Muscle of leg (tissue), 3 donors: ENCODE measurements at regions not wholly inside any gene's neighbourhood (a gene's known extent, or its start where the extent isn't known, plus 50 kb on each side); places are given as distances from the start of the nearest gene placed in this dataset.
"Not testable (repeated sequence)": the region's sequence is repeated elsewhere in the genome, so short reads cannot be mapped to it uniquely, and the experiment has no call there.

Experiments used
- DNase-seq: peaks from one replicate; pipeline ENCODE4 v3.0.0; 2013
- H3K27ac ChIP-seq: one replicate; pipeline ENCODE4 v1.5.1; 2013; ENCODE audit warnings: mild to moderate bottlenecking, low read length, control low read depth
- H3K27me3 ChIP-seq: one replicate; pipeline ENCODE4 v1.6.1; 2013; ENCODE audit warnings: low read length; ENCODE audit not compliant: control insufficient read depth, insufficient read depth
- H3K36me3 ChIP-seq: one replicate; pipeline ENCODE4 v1.6.1; 2013; ENCODE audit warnings: low read length; ENCODE audit not compliant: control insufficient read depth, insufficient read depth
- H3K4me1 ChIP-seq: one replicate; pipeline ENCODE4 v1.6.1; 2013; ENCODE audit warnings: low read length; ENCODE audit not compliant: control insufficient read depth, insufficient read depth
- H3K4me3 ChIP-seq: one replicate; pipeline ENCODE4 v1.5.1; 2013; ENCODE audit warnings: low read length, control low read depth
- H3K9me3 ChIP-seq: replicated peaks from 2 replicates; pipeline ENCODE4 v1.6.1; 2013; ENCODE audit warnings: low read depth, low read length; ENCODE audit not compliant: control insufficient read depth
- WGBS: methylation state at CpG from one replicate; pipeline ENCODE4 v1.1.5; 2013; ENCODE audit warnings: missing lambda C conversion rate; ENCODE audit not compliant: insufficient coverage; 5-methylcytosine and 5-hydroxymethylcytosine counted together

DNA sequence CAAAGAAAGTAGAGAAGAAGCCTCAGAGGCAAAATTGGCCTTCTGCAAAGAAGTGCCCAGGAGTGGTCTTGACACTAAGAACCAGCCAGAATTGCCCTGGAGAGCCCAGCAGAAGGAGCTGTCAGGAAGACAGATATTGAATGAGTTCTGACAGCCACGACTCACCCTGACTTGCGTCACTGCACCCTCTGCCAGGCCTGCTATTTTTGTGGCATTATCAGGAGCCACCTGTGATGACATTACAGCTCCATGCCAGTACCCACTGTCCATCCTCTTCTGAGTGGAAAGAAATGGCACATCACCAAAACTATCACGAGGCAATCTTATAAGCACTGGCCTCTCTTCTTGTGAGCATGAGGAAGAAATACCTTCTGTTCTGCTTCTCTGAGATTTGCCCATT lies 67.7 kb downstream of the SMIM20 start:
- no peak overlapping the region for H3K27ac ChIP-seq
- no peaks in the 10 kb centered on the region for H3K27me3 ChIP-seq
- peaks cover 4% of the 10 kb centered on the region for H3K4me1 ChIP-seq
- H3K36me3 ChIP-seq = no peaks in the 10 kb centered on the region
- DNase-seq = no peak
- no peaks in the 10 kb centered on the region for H3K9me3 ChIP-seq
- no peak overlapping the region for H3K4me3 ChIP-seq
- WGBS = 84% methylated on average over 3 of the region's 3 CpGs

DNA sequence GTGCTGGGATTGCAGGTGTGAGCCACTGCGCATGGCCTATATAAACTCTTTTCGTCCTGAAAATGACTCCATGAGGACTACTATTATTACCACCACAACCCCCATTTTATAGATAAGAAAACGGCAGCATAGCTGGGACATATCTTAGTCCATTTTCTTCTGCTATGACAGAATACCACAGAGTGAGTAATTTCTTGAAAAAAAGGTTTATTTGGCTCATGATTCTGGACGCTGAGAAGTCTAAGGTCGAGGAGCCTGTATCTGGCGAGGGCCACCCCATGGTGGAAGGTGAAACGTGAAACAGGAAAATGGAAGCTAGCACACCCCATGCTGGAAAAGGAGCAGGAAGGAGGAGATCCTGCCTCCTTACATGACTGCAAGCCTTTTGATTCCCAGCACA lies 68.9 kb downstream of the SMIM20 start:
- Histone ChIP-seq H3K36me3 (no peaks in the 10 kb centered on the region), H3K4me1 (peaks cover 8% of the 10 kb centered on the region), H3K9me3 (no peaks in the 10 kb centered on the region), H3K27ac (no peak overlapping the region), H3K27me3 (no peaks in the 10 kb centered on the region), H3K4me3 (no peak overlapping the region)
- 74% methylated on average over 3 of the region's 7 CpGs for WGBS
- no peak for DNase-seq

DNA sequence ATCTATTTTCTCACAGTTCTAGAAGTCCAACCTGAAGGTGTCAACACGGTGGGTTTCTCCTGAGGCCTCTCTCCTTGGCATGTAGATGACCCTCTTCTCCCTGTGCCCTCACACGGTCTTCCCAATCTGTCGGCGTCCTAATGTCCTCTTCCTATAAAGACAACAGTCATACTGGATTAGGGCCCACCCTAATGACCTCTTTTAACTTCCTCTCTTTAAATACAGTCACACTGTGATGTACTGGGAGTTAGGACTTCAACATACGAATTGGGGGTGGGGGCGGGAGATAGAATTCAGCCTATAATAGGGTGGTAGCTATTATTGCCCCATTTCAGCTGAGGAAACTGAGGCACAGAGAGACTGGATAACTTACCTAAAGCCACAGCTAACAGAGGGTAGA lies 70.2 kb downstream of the SMIM20 start:
- peaks cover 13% of the 10 kb centered on the region for H3K4me1 ChIP-seq
- H3K36me3 ChIP-seq = no peaks in the 10 kb centered on the region
- WGBS = 57% methylated on average over 1 of the region's 6 CpGs
- H3K27ac ChIP-seq = no peak overlapping the region
- no peak for DNase-seq
- no peak overlapping the region for H3K4me3 ChIP-seq
- H3K27me3 ChIP-seq = no peaks in the 10 kb centered on the region
- no peaks in the 10 kb centered on the region for H3K9me3 ChIP-seq

- H3K4me1 ChIP-seq = peaks cover 13% of the 10 kb centered on the region
- H3K27ac ChIP-seq = no peak overlapping the region
- no peaks in the 10 kb centered on the region for H3K27me3 ChIP-seq
- WGBS = 100% methylated on average over 3 of the region's 5 CpGs
- no peak for DNase-seq
- no peaks in the 10 kb centered on the region for H3K36me3 ChIP-seq
- H3K4me3 ChIP-seq = no peak overlapping the region
- no peaks in the 10 kb centered on the region for H3K9me3 ChIP-seq
Observed at GRCh38 chr4:25984796-25985195, 70.8 kb downstream of the SMIM20 start.

DNA sequence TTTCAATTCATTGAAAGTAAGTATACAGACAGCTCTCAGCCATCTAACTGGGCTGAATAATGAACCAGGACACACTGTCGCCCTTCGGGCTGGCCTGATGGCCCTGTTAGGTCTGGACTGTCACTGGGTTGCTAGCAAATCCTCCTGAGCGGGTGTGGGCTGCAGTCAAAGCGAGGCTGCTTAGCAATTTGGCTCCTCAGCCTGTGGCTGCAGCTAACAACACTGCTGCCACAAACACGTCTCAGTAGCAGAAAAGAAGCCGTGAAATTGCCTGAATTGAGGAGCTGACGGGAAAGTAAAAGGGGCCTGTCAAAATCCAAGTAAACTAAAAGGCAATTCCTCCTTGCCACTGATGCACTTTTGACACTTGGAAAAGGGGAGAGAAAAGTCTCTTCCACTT lies 72.8 kb downstream of the SMIM20 start:
- no peaks in the 10 kb centered on the region for H3K36me3 ChIP-seq
- H3K27me3 ChIP-seq = no peaks in the 10 kb centered on the region
- WGBS = 94% methylated on average over 4 of the region's 7 CpGs
- H3K4me3 ChIP-seq = no peak overlapping the region
- DNase-seq = no peak
- no peak overlapping the region for H3K27ac ChIP-seq
- no peaks in the 10 kb centered on the region for H3K9me3 ChIP-seq
- peaks cover 17% of the 10 kb centered on the region for H3K4me1 ChIP-seq

GRCh38 chr4:25991340-25991739 lies 77.3 kb downstream of the SMIM20 start:
- H3K9me3 ChIP-seq = no peaks in the 10 kb centered on the region
- H3K4me1 ChIP-seq = peaks cover 24% of the 10 kb centered on the region
- H3K27me3 ChIP-seq = no peaks in the 10 kb centered on the region
- DNase-seq = no peak
- H3K27ac ChIP-seq = no peak overlapping the region
- no peak overlapping the region for H3K4me3 ChIP-seq
- no peaks in the 10 kb centered on the region for H3K36me3 ChIP-seq
- WGBS = 52% methylated on average over 3 of the region's 3 CpGs

DNA sequence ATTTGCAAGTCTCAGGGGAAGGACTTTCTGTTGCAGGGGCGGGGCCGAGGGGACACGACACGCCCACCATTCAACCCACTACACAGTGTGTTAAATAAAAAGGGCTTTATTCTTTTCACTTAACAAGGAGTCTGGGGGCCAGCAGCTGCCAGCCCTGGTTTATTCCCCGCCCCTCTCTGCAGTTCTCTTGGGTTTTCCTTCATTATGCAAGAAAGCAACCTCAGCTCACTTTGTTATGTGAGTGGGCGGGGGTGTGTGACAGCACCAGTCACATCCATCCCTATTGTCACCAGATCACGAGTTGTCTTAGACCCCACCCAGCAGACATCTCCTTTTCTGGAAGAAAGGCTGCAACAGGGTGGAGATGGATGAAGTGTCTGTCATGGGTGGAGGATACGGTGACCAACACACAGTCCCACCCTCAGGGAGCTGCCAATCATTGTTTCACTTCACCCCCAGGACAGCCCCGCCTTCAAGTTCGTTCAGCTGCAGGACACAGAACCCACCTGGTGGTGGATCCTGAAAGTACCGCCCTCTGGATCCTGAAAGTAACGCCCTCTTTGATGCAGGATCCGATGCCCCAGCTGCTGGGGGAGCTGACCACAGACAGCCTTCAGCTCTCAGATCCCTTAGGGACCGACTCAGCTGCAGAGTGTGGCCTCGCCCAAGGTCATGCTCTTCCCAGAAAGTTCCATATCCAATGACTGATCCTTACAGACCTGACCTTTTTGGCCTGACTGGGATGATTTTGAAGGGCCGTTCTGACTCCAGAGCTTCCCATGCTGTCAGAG lies 79.6 kb downstream of the SMIM20 start:
- Histone ChIP-seq H3K4me1 (peaks cover 14% of the 10 kb centered on the region), H3K4me3 (no peak overlapping the region), H3K36me3 (no peaks in the 10 kb centered on the region), H3K27ac (no peak overlapping the region), H3K27me3 (no peaks in the 10 kb centered on the region), H3K9me3 (no peaks in the 10 kb centered on the region)
- DNase-seq = peak; percentile 56
- WGBS = 55% methylated on average over 8 of the region's 16 CpGs

DNA sequence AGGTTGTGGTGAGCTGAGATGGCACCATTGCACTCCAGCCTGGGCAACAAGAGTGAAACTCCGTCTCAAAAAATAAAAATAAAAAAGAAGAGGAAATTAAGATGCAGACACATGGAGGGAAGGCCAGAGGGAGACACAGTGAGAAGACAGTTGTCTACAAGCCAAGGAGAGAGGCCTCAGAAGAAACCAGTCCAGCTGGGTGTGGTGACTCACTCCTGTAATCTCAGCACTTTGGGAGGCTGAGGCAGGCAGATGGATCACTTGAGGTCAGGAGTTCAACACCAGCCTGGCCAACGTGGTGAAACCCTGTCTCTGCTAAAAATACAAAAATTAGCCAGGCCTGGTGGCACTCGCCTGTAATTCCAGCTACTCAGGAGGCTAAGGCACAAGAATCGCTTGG lies 80.6 kb downstream of the SMIM20 start:
- H3K4me3 ChIP-seq, H3K36me3 ChIP-seq, H3K9me3 ChIP-seq, DNase-seq, H3K27me3 ChIP-seq, H3K27ac ChIP-seq: not testable (repeated sequence)
- H3K4me1 ChIP-seq = peaks cover 14% of the 10 kb centered on the region
- WGBS = 80% methylated on average over 3 of the region's 4 CpGs

DNA sequence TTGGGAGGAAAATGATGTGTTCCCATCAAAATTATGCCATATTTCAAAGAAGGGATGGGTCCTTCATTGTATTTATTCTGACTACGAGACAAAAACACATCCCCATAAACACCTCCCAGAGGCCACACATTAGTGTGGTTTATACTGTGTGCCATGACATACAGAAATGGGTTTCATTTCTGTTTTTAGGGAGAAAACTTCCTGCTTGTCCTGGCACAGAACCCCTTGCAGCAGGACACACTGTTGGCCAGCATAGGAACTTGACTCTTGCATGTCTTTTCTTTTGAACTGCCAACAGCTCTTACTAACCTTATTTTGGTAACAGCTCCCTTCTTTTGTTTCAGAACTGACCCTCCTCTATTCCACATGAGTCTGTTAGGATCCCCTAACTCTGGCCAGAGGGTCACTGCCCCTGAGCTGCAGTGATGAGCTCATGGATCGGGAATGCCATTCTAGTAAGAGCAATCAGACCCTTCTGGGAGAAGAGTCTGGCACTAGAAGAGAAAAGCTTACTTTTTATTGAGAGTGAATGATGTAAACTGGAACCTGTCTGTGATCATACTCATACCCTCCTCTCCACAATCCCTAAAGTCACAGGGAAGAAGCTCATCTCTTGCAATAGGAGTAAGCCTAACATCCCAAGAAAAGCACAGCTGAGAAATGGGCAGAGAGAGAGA lies 86.4 kb downstream of the SMIM20 start:
- DNase-seq = peak; percentile 57
- H3K9me3 ChIP-seq = no peaks in the 10 kb centered on the region
- H3K4me1 ChIP-seq = peaks cover 5% of the 10 kb centered on the region
- WGBS = no CpG with 5 or more reads among the region's 2 CpGs
- no peak overlapping the region for H3K27ac ChIP-seq
- H3K4me3 ChIP-seq = no peak overlapping the region
- H3K27me3 ChIP-seq = no peaks in the 10 kb centered on the region
- H3K36me3 ChIP-seq = no peaks in the 10 kb centered on the region

- Histone ChIP-seq H3K9me3 (no peaks in the 10 kb centered on the region), H3K4me3 (no peak overlapping the region), H3K4me1 (peaks cover 5% of the 10 kb centered on the region), H3K27ac (no peak overlapping the region), H3K36me3 (no peaks in the 10 kb centered on the region), H3K27me3 (no peaks in the 10 kb centered on the region)
- 80% methylated on average over 2 of the region's 3 CpGs for WGBS
- DNase-seq = no peak
Observed at GRCh38 chr4:26001413-26001812, 87.4 kb downstream of the SMIM20 start.
